Panc1 (cell line): ENCODE measurements at regions not wholly inside any gene's neighbourhood (a gene's known extent, or its start where the extent isn't known, plus 50 kb on each side); places are given as distances from the start of the nearest gene placed in this dataset.

Experiments used
- POLR2AphosphoS5 ChIP-seq: IDR thresholded peaks from 2 replicates; pipeline ENCODE4 v1.6.1; 2012; ENCODE audit warnings: mild to moderate bottlenecking, low read depth, low read length, moderate library complexity
- REST ChIP-seq, 2 experiments: IDR thresholded peaks; 2 replicates each; pipeline ENCODE4 v1.6.1; 2011 to 2012; ENCODE audit warnings: low read depth in 2 of 2, control low read depth in 1 of 2, low read length in 1 of 2, mild to moderate bottlenecking in 1 of 2, moderate library complexity in 1 of 2; ENCODE audit not compliant: insufficient read depth in 1 of 2
- SIN3A ChIP-seq: IDR thresholded peaks from 2 replicates; pipeline ENCODE4 v1.6.1; 2012; ENCODE audit warnings: low read depth, mild to moderate bottlenecking, low read length, moderate library complexity, borderline replicate concordance; ENCODE audit not compliant: insufficient read depth
- TCF7L2 ChIP-seq: IDR thresholded peaks from 2 replicates; pipeline ENCODE4 v1.6.1; 2011; ENCODE audit warnings: mild to moderate bottlenecking, low read depth, low read length, inconsistent platforms
- TF ChIP-seq, protein P1 (sequence below): fragments of 450-650 bp; IDR thresholded peaks from 2 replicates; pipeline ENCODE4 v1.5.1; 2017; ENCODE audit warnings: mild to moderate bottlenecking

DNA sequence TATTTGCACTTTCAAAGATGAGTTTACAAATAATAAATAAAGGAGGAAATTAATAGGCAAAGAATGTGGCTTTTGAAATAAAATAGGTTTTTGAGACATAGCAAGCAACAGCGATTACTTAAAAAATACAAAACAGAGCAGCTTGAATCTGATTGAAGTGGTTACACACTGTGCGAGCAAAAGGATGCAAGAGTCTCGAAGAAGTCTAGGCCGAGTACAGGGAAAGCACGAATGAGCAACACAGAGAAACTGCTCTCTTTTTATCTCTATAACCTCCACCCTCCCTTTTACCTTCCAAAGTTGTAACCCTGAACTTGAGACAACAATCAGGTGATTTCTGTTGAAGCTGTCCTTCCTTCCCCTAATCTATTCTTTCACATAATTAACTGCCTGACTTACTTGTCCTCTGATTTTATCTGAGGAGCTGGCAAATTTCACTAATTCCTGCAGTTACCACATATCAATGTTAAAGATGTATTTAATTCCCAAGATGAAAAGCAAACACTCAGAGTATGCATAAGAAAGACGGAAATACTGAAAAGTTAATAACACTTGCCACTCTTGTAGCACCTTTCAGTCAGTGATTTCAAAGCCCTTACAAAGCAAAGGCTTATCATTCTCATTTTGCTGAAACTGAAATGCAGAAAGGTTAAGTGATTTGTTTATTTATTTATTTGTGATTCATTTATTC is 1030.1 kb downstream of the ADGRL2 start:
- TF ChIP-seq TCF7L2 (no peak), POLR2AphosphoS5 (no peak), REST (IDR thresholded peaks at IDR 0.05; ENCODE audit: insufficient read depth in 1 of 2, low read depth in 2 of 2, low read length in 1 of 2) (no peak), SIN3A (no peak)
- TF ChIP-seq, protein P1, sequence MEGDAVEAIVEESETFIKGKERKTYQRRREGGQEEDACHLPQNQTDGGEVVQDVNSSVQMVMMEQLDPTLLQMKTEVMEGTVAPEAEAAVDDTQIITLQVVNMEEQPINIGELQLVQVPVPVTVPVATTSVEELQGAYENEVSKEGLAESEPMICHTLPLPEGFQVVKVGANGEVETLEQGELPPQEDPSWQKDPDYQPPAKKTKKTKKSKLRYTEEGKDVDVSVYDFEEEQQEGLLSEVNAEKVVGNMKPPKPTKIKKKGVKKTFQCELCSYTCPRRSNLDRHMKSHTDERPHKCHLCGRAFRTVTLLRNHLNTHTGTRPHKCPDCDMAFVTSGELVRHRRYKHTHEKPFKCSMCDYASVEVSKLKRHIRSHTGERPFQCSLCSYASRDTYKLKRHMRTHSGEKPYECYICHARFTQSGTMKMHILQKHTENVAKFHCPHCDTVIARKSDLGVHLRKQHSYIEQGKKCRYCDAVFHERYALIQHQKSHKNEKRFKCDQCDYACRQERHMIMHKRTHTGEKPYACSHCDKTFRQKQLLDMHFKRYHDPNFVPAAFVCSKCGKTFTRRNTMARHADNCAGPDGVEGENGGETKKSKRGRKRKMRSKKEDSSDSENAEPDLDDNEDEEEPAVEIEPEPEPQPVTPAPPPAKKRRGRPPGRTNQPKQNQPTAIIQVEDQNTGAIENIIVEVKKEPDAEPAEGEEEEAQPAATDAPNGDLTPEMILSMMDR = no peak
